ENCODE measurements at regions not wholly inside any gene's neighbourhood (a gene's known extent, or its start where the extent isn't known, plus 50 kb on each side); places are given as distances from the start of the nearest gene placed in this dataset.

DNA sequence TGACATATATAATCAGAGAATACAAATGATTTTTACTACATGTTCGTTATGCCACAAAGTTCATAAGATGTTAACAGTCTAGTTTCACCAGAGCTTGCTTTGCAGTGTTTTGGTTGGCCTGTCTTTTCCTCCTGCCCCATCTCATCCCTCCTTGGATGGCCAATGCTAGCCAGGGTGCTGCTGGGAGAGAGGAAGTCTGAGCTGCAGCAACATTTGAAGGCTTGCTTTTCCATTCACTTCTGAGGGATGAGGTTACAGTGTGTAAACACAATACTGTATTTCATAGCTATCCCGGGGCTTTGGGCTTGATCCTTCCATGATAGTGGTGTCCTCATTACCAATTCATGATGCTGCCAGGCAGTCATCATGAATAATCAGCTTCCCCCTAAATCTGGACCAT lies 170.5 kb downstream of the RAB11FIP2 start:
- no peak for DNase-seq

DNA sequence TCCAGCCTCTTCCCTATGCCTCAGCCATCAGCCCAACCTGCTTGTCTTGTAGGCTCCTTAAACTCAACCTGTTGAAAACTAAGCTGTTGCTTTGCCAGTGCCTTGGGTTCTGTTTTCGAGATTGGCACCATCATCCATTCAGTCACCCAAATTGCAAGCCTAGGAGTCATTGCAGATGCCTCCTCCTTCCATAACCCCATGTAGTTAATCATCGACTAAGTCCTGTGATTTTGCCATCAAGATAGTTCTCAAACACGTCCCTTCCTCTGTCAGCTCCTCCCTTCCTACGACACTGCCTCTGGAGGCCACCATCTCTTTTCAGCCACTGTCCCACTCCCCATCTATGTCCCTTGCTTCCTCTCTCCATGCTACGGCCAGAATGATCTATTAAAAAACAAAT lies 168.1 kb downstream of the RAB11FIP2 start:
- DNase-seq = no peak

DNA sequence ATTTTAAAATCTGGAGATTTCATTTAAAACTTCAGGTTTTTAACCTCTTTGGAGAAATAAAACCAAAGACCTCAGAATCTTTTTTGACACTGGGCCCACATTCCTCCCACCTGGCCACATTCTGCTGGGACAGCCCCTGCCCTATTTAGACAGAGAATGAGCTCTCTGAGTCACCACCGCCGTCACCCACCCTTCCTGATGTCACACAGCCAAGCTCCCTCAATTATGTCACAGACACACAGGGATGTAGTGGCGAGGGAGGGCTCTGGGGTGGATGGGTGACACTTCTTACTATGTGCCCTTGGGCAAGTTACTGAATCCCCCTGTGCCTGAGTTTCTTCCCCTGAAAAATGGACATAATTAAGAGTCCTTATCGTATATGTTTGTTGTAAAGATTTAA lies 162.6 kb downstream of the RAB11FIP2 start:
- no peak for DNase-seq

DNA sequence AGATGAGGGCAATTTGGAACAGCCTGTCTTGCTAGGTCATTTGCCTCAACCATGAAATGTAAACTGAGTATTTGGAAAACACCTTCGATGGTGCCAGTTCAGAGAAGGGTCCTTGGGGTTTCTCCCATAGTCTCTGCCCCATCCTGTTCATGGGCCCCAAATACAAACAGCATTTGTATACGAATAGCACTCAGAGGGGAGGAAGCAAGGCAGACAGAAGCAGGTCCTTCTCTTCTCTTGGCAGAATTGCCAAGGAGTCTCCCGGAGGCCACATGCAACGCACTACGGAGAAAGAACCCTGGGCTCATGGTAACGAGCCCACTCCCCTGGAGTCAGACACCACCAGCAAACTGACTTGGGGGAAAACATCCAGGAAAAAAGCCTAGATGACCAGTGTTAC lies 162.1 kb downstream of the RAB11FIP2 start:
- no peak for DNase-seq

DNA sequence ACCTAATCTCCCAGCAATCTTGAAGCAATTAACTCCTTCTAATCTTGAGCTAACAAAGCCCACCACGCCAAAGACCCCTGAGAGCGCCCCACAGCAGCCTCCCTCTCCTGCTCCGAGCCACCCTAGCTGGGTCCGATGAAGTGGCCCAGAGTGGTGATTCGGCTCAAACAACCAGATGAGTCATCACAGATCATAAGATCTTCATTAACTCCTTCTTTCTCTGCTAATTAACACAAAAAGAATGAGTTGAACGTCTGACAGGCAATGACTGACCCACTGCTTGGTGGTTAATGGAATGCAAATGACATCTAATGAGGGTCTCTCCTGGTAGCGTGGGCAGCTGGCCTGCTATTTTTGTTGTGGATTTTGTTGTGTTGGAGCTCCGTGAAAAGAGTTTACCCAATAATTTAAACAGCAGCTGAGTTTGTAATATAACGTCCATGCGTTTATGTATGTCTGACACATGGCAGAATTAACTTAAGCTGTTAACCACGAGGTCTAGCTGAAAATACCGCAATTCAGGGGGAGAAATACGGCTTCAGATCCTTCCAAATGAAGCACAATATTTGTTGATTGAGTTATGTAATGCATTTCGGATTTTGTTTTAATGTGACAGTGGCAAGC lies 161.4 kb downstream of the RAB11FIP2 start:
- DNase-seq = no peak

DNA sequence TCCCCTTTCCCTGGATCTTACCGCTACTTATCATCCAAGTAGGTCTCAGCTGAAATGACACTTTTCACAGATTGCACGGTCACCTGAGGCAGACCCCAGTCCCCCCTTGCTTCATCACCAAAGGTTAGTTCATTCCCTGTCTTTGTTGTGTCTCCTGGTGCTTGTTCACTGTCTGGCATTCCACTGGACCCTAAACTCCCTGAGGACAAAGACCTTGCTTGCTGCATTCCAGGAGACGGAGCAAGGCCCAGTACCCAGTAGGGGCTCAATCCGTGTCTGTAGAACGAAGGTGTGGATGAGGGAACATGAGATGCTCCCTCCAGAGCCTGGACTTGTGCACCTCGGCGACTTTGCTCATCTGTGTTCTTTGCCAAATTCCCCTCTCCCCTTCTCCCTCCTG lies 160.0 kb downstream of the RAB11FIP2 start:
- DNase-seq = no peak

DNA sequence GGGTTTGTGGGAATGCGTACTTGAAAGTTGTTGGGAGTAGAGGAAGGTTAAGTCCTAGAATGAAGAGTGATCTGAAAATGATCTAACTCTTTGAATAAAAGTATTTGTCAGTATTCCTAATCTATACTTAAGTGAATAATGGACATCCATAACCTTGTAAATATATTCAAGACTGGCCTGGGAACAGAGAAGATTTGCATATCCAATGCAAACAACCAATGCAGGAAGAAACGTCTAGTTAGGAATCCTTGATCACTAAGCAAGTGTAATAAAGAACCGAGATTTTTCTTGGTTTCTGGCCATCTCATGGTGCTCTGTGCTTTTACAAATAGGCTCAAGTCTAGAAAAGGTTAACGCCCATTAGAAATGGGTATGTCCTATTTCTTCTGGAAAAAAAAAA lies 157.1 kb downstream of the RAB11FIP2 start:
- no peak for DNase-seq

DNA sequence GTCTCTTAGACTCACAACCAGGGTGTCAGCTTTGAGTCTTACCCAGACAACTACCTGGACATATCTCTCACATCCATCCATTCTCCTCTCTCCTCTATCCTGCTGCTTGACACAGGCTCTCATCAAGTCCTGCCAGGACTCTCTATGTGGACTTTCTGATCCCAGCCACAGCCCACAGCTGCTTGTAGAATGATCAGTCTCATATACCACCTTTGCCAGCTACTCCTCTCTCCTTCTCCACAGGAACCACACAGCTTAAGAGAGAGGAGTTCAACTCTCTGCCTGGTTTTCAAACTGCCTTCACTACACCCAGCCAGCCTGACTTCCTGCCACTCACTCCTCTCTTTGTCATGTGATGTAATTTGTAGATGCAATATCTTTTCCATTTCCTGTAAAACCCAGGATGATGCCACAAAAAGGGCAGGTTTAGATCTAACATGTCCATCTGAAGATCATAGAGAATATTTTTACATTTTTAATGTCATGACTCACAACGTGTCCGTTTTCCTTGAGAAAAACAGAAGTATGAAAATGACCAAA lies 154.0 kb downstream of the RAB11FIP2 start:
- no peak for DNase-seq

DNA sequence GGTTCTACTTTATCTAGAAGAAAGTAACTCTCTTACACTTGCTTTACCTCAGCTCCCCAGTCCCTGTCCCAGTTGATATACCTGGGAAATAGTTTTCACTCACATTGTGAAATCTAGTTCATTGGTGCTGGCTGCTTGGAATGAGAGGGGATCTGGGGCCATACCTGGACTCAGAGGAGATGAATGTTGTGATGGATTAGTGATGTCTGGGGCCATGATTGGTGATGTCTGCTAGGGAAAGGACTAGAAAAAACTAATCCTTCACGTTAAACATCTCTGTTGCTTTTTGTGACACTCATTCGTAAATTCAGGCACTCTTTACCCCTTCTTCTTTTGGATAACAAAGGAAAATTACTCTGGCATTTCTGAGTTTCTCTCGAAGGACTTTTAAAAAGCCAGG lies 152.4 kb downstream of the RAB11FIP2 start:
- no peak for DNase-seq

DNA sequence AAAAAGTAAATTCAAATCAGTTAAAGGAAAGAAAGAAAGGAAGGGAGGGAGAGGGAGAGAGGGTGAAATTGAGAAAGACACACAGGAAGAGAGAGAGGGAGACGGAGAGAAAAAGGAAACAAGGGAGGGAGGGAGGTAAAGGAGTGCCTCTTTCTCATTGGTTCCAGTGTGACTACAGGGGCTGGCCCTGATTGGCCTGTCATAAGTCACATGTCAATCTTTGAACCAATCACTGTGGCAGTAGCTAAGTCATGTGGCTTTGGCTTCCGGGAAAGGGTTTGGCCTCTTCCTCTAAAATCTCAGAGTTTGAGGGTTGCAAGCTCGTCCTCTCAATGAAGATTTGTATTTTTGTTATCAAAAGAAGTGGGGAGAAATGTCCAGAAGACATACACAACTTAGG lies 150.2 kb downstream of the RAB11FIP2 start:
- DNase-seq = no peak

DNA sequence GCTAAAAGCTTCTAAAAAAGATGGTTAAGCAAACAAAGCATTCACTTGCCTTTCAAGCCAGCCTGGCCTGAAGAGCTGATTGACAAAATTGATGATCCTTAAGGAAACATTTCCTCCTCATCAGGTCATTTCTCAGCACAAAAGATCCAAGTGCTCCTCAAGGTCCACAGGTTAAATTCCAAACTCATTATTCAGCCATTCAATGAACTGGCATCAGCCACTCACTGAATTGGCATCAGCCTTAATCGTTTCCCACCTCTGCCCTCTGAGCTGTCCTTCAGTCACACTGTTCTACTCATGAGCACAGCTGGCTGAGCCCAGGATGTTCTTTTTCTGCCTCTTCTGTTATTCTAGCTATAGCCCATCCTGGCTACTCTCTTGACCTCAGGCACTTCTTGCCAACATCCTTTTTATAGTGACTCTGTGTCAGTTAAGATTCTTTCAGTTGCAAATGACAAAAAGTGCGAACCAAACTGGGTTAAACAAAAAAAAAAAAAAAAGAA lies 147.5 kb downstream of the RAB11FIP2 start:
- no peak for DNase-seq

DNA sequence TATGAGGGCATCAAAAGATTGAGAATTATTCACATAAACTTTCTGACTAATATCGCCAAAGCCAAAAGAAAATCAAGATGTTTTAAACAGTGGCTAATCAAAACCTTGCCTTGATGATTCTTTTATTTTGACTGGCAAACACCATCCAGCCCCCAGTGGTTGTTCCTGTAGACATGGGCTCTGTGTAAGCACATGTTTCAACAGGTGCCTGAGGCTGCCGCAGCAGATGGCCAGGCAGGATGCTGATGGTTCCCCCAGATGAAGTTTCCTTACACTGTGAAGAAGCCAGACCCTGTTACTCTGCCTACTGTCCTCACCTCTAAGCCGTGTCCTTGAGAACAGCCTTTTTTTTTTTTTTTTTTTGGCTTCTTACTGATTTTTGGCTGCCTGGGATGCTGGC lies 146.5 kb downstream of the RAB11FIP2 start:
- DNase-seq = peak; percentile 23 to 68

DNA sequence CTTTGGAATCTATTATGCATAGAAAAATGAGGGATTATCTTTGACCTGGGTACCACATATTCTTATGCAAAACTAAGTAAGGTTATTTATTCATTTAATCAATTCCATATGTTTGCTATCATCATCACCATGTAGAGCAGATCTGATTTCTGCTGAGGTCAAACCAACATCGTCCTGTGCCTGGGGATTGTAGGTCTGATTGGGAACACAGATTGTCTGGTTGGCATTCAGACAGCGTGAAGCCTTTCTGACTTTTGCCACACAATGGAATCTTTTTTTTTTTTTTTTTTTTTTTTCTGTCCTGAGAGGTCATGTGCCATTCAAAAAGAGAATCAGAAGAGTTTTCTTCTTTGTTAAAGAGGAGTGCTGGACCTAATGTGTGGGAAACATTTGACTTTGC lies 142.9 kb downstream of the RAB11FIP2 start:
- DNase-seq = no peak

DNA sequence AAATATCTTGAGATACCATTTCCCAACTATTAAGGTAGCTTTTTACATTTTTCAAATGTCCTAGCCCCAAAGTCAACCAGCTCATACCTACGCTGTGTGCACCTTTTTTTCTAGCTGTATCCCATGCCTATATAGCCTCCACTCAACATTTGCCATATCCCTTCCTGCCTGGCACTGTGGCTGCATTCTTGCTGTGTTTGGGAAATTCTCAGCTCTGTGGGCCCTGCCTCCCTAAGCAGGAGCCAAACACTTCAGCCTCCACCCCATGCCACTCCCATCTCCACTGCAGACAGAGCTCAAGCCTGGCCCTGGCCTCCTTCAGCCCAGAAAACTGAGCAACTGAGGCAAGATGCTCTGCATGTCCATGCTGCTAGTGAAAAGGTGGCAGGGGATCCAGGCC lies 141.3 kb downstream of the RAB11FIP2 start:
- no peak for DNase-seq

DNA sequence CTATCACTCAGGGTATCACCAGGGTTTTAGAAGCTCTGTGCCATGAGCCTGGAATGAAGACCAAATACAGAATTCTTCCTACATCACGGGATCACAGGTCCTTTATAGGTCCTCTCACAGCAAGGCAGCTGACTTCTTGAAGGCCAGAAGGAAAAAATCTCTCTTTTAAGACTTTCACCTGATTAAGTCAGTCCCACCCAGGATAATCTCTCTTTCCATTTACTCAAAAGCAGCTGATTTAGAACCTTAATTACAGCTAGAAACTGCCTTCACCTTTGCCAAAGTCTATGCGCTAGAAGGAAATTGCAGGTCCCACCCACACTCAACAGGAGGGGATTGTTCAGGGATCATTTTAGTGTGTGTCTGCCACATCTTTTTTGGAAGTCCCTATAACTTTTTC lies 135.1 kb downstream of the RAB11FIP2 start:
- no peak for DNase-seq

DNA sequence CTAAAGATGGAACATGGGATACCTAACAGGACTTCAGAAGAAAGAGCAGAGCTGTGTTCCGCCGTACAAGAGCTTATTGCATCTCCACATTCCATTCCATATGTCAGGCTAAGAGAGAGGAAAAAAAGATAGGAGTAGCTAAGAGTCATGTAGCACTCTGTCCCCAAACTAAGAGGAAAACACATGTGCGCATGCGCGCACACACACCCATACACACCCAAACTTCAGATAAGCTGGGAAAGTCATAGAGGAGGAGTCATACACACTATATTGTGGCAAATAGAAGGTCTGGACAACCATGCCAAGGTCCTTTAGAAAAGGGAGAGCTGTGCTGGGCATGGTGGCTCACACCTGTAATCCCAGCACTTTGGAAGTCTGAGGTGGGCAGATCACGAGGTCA lies 132.4 kb downstream of the RAB11FIP2 start:
- no peak for DNase-seq

DNA sequence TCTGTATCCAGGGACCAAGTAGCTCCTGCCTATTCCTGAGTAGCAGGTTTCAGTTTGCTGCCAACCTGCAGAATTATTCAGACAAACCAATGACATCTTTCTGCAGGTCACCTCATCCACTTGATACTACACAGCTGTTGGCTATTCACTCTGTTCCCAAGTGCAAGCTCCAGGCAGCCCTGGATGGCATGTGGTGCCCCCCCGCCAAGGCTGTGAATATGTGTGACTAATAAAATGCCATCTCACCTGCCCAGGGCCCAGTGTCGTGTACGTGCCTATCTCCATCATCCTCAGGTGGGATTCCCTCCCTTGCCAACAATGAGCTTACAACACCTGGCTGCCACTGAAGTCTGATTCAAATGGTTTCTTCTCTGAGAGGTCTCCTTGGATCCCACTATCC lies 125.8 kb downstream of the RAB11FIP2 start:
- no peak for DNase-seq

DNA sequence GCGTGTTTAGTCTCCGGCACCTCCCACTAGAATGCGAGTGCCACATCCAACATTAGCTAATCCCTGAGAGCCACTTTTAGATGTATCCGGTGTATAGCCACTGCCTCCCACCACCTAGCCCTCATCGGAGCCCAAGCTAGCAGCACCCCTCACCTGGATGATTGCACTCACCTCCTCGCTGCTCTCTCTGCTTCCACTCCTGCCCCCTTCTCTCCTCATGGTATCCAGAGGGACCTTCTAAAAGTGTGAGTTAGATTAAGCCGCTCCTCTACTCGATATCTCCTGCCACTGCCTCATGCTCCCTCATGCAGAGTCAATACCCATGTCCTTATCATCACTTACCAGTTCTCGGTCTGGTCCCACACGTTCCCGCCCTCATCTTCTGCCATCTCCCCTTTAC lies 125.3 kb downstream of the RAB11FIP2 start:
- no peak for DNase-seq

DNA sequence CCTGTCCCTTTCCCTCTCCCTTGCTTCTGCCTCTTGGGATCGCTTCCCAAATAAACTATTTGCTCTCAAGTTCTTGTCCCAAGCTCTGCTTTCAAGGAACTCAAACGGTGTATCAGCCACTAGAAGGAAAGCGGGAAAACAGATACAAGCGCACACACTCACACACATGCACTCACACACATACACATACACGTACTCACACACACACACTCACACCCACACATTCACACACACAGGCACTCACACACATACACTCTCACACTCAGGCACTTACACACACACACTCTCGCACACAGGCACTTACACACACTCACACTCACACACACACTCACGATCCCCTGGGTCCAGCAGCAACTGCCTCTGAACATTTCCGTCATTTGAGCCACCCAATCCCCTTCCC lies 121.9 kb downstream of the RAB11FIP2 start:
- DNase-seq = no peak

DNA sequence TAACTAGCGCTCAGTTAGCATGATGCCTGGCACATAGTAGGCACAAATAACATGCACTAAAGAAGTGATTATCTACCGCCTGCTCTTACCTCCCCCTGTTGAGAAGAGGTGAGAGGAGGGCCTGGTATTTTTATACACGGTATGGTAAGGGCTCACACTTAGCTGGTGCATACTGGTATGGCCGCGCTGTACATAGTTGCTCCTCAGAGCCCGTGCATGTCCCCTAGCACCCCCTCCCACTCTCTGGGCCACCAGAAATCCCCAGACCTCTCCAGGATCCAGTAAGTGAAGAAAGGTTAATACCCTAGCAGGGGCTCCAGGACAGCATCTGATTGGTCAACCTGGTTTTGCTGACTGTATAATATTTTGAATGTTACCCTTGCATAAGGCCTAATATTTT lies 121.4 kb downstream of the RAB11FIP2 start:
- no peak for DNase-seq

DNA sequence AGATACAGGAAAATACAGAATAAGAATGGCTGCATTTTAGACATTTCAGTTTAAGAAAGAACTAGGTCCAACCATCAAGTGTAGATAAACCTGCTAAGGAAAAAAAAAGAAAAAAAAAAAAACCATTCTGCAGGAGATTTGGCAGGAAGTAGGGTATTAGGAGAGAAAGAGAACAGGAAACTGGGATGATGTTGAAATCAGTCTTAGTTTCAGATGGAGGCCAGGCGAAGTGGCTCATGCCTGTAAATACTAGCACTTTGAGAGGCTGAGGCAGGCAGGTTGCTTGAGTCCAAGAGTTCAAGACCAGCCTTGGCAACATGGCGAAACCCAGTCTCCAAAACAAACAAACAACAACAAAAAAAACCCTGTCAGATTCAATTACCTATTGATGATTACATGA lies 120.2 kb downstream of the RAB11FIP2 start:
- DNase-seq = no peak

DNA sequence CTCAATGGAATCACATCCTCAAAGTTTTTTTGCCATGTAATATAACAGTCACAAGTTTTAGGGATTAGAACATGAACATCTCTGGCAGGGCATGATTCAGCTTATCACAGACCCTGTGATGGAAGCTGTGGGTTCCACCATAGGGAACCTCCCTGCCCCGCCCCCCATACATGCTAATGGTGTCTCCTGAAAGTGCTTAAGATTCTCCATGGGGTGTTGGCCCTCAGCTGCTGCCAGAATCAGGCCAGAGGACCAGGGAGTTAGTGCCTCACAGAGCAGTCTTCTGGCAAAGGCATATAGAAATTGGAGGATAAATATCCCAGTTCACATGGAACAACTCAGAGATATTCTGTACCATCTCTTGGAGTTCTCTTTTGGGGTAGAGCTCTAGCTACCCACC lies 119.4 kb downstream of the RAB11FIP2 start:
- no peak for DNase-seq

DNA sequence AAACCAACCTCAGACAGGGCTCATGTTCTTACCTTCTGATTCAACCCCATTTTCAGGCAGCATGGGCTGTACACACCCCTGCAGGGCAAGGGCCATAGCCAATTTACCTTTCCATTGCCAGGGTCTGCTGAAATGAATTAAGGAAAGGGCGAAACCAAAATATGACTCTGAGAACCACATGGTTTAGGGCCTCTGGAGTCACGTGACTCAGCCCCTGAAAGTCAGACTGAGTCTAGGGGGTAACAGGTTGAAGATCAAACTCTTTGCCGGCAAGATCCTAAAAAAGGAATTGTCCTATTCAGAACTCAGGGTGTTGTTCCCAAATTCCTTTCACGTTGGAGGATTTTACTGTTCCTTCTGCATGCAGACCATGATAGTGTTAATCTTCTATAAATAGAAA lies 118.9 kb downstream of the RAB11FIP2 start:
- no peak for DNase-seq

DNA sequence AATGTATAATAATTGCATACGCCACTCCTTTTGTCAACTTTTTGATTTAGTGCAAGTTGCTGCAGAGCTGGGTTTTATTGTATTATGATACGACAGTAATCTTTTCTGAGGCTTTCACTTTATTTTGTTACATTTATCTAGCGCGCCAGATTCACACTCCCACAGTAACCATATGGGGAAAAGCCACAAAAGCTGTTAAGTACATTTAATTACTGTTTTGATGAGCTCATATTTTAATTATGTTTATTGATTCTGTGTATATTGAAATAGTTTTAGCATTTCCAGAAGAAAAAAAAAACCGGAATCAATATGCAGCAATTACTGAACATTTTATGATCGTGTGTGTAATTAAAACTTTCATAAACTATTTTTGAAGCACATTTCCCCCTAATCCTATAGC lies 118.5 kb downstream of the RAB11FIP2 start:
- DNase-seq = no peak

DNA sequence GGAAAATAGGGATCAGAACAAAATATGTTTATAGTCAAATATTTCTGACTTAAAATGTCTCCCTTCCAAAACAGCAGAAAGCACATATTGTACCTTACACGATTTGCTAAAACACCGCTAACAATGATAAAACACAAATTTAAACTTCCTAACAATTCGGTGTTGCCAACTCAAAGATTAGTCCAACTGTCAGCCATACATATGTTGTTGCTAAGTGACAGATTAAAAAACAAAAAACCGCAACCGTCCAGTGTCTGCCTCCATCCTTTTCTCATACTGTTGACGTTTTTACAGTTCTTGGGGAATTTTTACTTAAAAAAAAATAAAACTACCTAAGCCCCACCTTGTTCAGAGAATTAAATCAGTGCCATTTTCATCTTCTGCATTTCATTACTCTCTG lies 118.0 kb downstream of the RAB11FIP2 start:
- no peak for DNase-seq
